T-helper 2 cell treated with Interferon-gamma antibody and Interleukin-4, amounts not matched to agents 5 μg/mL and 100 μg/mL, for 36 hours (primary cell): ENCODE measurements at regions not wholly inside any gene's neighbourhood (a gene's known extent, or its start where the extent isn't known, plus 50 kb on each side); places are given as distances from the start of the nearest gene placed in this dataset.

Source experiments
- DNase-seq: peaks from one replicate; pipeline ENCODE4 v3.0.0; 2021; ENCODE audit warnings: low spot score
- H3K27ac Mint-ChIP-seq: one replicate; pipeline ENCODE4 v1.8.0; 2021; ENCODE audit warnings: mild to moderate bottlenecking, mixed read lengths
- H3K27me3 Mint-ChIP-seq: one replicate; pipeline ENCODE4 v1.8.0; 2021; ENCODE audit warnings: low read depth, mixed read lengths
- H3K36me3 Mint-ChIP-seq: one replicate; pipeline ENCODE4 v1.8.0; 2021; ENCODE audit warnings: low read depth, mixed read lengths
- H3K4me1 Mint-ChIP-seq: one replicate; pipeline ENCODE4 v1.8.0; 2021; ENCODE audit warnings: low read depth, mixed read lengths
- H3K4me3 Mint-ChIP-seq: one replicate; pipeline ENCODE4 v1.8.0; 2022; ENCODE audit warnings: mild to moderate bottlenecking, moderate library complexity, mixed read lengths
- H3K9me3 Mint-ChIP-seq: one replicate; pipeline ENCODE4 v1.8.0; 2021; ENCODE audit warnings: mixed read lengths

DNA sequence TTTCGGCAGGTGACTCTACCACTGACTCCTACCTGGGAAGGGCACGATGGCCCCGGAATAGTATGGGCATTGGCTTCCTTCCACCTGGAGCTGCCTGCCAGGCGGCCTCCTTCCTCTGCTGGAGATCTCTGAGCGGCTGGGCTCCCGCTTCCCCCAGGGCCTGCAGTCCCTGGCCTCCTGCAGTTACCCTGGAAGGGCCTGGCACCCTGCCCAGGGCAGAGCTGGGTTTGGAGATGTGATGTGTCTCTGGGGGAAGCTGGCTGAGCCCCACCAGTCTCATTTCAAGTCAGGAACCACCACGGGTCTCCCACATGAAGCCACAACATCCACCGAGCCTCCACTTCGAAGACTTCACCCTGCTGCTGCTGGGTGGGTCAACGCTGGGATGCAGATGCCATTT, 97.9 kb downstream of the IRF8 start:
- Mint-ChIP-seq H3K4me1 (peaks cover 19% of the 10 kb centered on the region), H3K27ac (no peak overlapping the region), H3K36me3 (no peaks in the 10 kb centered on the region), H3K9me3 (no peaks in the 10 kb centered on the region), H3K4me3 (no peak overlapping the region), H3K27me3 (no peaks in the 10 kb centered on the region)
- no peak for DNase-seq

DNA sequence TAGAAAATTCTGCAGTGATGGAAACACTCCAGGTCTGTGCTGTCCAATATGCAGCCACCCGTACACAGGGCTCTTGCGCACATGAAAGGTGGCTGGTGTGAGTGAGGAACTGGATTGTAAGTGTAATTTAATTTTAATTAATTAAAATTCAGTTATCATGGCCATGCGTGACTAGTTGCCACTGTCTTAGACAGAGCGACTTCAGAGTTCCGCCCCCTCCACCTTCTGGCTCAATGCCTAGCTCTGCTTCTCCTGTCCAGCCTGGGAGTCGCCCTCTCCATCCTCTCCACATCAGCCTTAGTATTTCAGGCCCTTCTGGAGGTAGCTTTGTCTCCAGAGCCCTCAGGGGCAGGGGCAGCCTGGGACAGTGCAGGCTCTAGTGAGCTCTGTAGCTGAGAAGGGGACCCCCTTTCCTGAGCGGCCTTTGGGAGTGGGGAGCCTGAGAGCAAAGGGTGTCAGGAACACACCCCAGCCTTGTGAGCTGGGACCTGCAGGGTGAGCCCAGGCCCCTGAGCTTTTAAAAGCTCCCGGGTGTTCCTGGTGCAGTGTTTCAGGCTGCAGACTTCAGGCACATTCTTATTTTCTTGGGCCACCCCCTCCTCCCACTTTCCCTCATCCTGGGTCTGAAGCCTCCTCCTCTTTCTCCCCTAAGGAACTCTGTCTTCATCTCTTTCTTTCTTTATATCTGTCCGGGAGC, 99.4 kb downstream of the IRF8 start:
- no peaks in the 10 kb centered on the region for H3K27me3 Mint-ChIP-seq
- no peaks in the 10 kb centered on the region for H3K36me3 Mint-ChIP-seq
- no peak for DNase-seq
- H3K4me1 Mint-ChIP-seq = peaks cover 19% of the 10 kb centered on the region
- no peaks in the 10 kb centered on the region for H3K9me3 Mint-ChIP-seq
- no peak overlapping the region for H3K27ac Mint-ChIP-seq
- H3K4me3 Mint-ChIP-seq = no peak overlapping the region

- H3K27me3 Mint-ChIP-seq = no peaks in the 10 kb centered on the region
- H3K4me1 Mint-ChIP-seq = peaks cover 19% of the 10 kb centered on the region
- DNase-seq = no peak
- H3K36me3 Mint-ChIP-seq = no peaks in the 10 kb centered on the region
- H3K4me3 Mint-ChIP-seq = peak overlapping the region; percentile 4
- H3K9me3 Mint-ChIP-seq = no peaks in the 10 kb centered on the region
- no peak overlapping the region for H3K27ac Mint-ChIP-seq
These were observed 100.1 kb downstream of the IRF8 start for GRCh38 chr16:85998868-85999729.

DNA sequence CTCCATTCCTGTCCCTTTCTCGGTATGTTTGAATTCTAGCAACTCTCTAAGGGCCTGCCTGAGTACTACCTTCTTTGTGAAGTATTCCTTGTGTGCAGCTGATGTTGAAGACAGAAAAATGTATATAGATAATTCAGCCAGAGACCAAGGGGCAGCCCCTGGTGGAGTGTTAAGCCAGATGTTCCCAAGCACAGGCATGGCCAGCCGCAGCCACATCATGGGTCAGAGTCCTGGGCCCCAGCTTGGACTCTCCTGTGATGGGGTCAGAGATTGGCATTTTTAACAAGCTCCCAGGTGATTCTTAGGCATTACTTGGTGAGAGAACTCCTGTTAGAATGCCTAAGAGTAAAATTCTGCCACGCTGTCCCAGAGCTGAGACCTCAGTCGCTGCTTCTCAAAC, 100.8 kb downstream of the IRF8 start:
- no peak overlapping the region for H3K27ac Mint-ChIP-seq
- H3K4me3 Mint-ChIP-seq = no peak overlapping the region
- no peaks in the 10 kb centered on the region for H3K36me3 Mint-ChIP-seq
- no peaks in the 10 kb centered on the region for H3K9me3 Mint-ChIP-seq
- no peak for DNase-seq
- H3K4me1 Mint-ChIP-seq = peaks cover 19% of the 10 kb centered on the region
- H3K27me3 Mint-ChIP-seq = peaks cover 2% of the 10 kb centered on the region

GRCh38 chr16:86002178-86002900, 103.4 kb downstream of the IRF8 start:
- Mint-ChIP-seq H3K9me3 (no peaks in the 10 kb centered on the region), H3K36me3 (no peaks in the 10 kb centered on the region), H3K27ac (no peak overlapping the region), H3K27me3 (peaks cover 5% of the 10 kb centered on the region), H3K4me1 (peaks cover 11% of the 10 kb centered on the region), H3K4me3 (no peak overlapping the region)
- DNase-seq = no peak

DNA sequence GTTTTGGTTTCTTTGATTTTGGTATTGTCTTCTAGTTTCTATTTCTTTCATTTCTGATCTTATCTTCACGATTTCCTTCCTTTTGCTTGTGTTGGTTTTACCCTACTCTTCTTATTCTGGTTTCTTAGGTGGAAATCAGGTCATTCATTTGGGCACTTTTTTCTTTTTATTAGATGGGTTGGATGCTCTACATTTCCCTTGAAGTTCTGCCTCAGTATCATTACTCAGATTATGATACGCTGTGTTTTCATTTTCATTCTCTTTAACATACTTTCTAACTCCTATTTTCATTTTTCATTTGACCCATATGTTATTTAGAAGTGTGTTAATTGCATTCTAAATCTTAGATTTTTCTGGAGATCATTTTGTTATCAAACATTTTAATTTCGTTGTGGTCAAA, 108.6 kb downstream of the IRF8 start:
- Mint-ChIP-seq H3K9me3 (no peaks in the 10 kb centered on the region), H3K4me3 (peak overlapping the region; percentile 25), H3K27me3 (peaks cover 10% of the 10 kb centered on the region), H3K36me3 (no peaks in the 10 kb centered on the region), H3K27ac (no peak overlapping the region), H3K4me1 (peaks cover 10% of the 10 kb centered on the region)
- DNase-seq = no peak

GRCh38 chr16:86010680-86011141, 111.7 kb downstream of the IRF8 start:
- Mint-ChIP-seq H3K27me3 (peaks cover 9% of the 10 kb centered on the region), H3K27ac (no peak overlapping the region), H3K36me3 (peaks cover 2% of the 10 kb centered on the region), H3K4me3 (no peak overlapping the region), H3K4me1 (peaks cover 10% of the 10 kb centered on the region), H3K9me3 (peaks cover 5% of the 10 kb centered on the region)
- no peak for DNase-seq

DNA sequence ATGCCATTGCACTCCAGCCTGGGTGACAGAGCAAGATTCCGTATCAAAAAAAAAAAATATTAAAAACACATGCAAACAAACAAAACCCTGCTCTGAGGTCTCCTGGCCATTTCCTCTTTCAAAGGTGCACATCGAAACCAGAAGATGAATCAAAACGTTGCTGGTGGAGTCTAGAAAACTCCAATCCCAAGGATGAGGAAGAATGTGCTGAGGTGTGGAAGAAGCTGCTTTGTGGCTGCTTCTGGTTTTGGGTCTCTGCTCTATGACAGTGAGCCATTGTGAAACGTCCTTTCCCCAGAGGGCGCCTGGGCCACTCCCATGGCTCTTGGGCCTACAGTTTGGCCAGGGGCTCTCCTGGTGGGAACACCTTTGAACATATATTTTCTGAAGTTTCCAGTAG, 112.6 kb downstream of the IRF8 start:
- no peak overlapping the region for H3K27ac Mint-ChIP-seq
- H3K4me3 Mint-ChIP-seq = no peak overlapping the region
- peaks cover 6% of the 10 kb centered on the region for H3K27me3 Mint-ChIP-seq
- peaks cover 10% of the 10 kb centered on the region for H3K4me1 Mint-ChIP-seq
- no peak for DNase-seq
- H3K9me3 Mint-ChIP-seq = peaks cover 5% of the 10 kb centered on the region
- peaks cover 2% of the 10 kb centered on the region for H3K36me3 Mint-ChIP-seq

DNA sequence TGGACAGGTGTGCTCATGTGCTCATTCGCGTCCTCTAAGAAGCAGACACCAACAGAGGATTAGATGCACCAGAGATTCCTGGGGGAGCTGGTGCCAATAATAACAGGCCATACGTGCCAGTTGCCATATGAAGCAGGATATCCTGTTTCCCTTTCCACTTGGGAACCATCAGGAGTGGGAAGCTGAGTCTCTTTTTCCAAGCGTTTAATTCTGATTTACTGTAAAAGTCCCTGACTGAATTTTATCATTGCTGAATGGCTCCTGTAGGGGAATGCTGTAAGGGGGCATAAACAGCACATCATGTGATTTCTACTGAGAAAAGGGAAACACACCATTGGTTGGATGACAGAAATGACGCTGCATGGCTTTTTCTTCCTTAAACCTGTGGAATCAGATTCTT, 113.3 kb downstream of the IRF8 start:
- H3K4me1 Mint-ChIP-seq = peaks cover 9% of the 10 kb centered on the region

DNA sequence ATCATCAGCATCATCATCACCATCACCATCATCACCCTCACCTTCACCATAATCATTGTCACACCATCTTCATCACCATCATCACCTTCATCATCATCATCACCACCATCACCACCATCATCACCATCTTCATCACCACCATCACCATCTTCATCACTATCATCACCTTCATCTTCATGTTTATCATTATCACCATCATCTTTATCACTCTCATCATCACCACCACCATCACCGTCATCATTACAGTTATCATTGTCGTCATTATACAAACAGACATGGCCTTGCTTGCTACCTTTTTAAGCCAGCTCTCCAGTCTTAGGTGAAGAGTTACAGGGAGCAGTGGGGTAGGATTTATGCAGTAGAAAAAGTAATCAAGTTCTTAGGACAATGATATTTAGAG, 114.9 kb downstream of the IRF8 start:
- H3K4me3 Mint-ChIP-seq = no peak overlapping the region
- H3K27ac Mint-ChIP-seq = no peak overlapping the region
- H3K36me3 Mint-ChIP-seq = peaks cover 2% of the 10 kb centered on the region
- peaks cover 5% of the 10 kb centered on the region for H3K9me3 Mint-ChIP-seq
- H3K4me1 Mint-ChIP-seq = no peaks in the 10 kb centered on the region
- no peak for DNase-seq
- H3K27me3 Mint-ChIP-seq = peaks cover 11% of the 10 kb centered on the region

More for the DNA sequence above, 113.3 kb downstream of the IRF8 start:
- Mint-ChIP-seq H3K36me3 (peaks cover 2% of the 10 kb centered on the region), H3K27ac (no peak overlapping the region), H3K4me3 (no peak overlapping the region), H3K27me3 (peaks cover 6% of the 10 kb centered on the region), H3K9me3 (peaks cover 5% of the 10 kb centered on the region)
- DNase-seq = no peak

GRCh38 chr16:86015606-86016005, 116.6 kb downstream of the IRF8 start:
- no peaks in the 10 kb centered on the region for H3K4me1 Mint-ChIP-seq
- no peak overlapping the region for H3K27ac Mint-ChIP-seq
- H3K4me3 Mint-ChIP-seq = no peak overlapping the region
- H3K9me3 Mint-ChIP-seq = peaks cover 12% of the 10 kb centered on the region
- peaks cover 14% of the 10 kb centered on the region for H3K27me3 Mint-ChIP-seq
- H3K36me3 Mint-ChIP-seq = peaks cover 2% of the 10 kb centered on the region
- no peak for DNase-seq

DNA sequence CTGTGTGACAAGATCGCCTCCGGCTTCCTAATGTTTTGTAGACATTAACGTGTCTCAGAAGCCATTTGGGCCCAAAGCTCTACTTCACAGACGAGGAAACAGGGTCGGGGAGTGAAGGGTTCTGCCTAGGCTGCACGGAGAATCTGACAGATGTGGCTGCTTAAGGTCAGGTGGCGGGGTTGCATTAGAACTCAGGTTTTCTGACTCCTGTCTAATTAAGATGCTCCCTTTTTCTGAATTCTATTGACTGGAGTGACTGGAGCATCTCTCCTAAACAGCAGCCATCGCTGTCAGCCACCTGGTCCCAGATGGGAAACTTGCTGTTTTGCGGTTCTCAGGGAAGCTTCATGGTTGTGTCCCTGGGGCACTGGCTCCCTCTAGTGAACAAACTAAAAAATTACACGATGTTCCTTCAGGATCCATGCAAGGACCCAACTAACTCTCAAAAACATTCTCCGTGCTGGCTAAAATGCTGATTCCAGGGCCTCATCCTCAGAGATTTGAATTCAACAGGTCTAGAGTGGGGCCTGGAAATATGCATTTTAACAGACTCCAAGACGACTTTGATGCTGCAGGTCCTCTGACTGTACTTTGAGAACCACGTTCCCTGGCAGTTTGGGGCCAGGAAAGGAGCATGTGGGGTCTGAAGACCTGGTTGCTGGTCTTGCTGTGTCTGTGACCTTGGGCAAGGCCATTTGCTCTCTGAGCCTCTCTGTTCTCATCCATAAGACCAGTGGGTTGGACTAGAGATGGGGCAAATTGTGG, 117.4 kb downstream of the IRF8 start:
- Mint-ChIP-seq H3K9me3 (peaks cover 16% of the 10 kb centered on the region), H3K36me3 (peaks cover 2% of the 10 kb centered on the region), H3K4me3 (no peak overlapping the region), H3K27ac (no peak overlapping the region), H3K27me3 (peaks cover 16% of the 10 kb centered on the region), H3K4me1 (no peaks in the 10 kb centered on the region)
- peak; percentile 17 for DNase-seq

- Mint-ChIP-seq H3K4me1 (no peaks in the 10 kb centered on the region), H3K27ac (no peak overlapping the region), H3K4me3 (no peak overlapping the region), H3K27me3 (peaks cover 16% of the 10 kb centered on the region), H3K36me3 (peaks cover 2% of the 10 kb centered on the region), H3K9me3 (peaks cover 16% of the 10 kb centered on the region)
- no peak for DNase-seq
These were observed 119.1 kb downstream of the IRF8 start for GRCh38 chr16:86018071-86018470.
